HepG2 (cell line): ENCODE measurements at regions not wholly inside any gene's neighbourhood (a gene's known extent, or its start where the extent isn't known, plus 50 kb on each side); places are given as distances from the start of the nearest gene placed in this dataset.

Experiments
- CENPBD1 ChIP-seq: sonication (generic); formaldehyde crosslinking; IDR thresholded peaks from 2 replicates; pipeline ENCODE4 v1.8.0; 2022; ENCODE audit warnings: missing genetic modification reagents, low read depth, mild to moderate bottlenecking, borderline replicate concordance
- CTCF ChIP-seq: sonication (generic); formaldehyde crosslinking; IDR thresholded peaks from 2 replicates; pipeline ENCODE4 v1.5.0; 2020; ENCODE audit warnings: mild to moderate bottlenecking, missing genetic modification reagents, moderate library complexity
- HNF4G ChIP-seq, 2 experiments: sonication (generic) in 1 of 2; formaldehyde crosslinking in 1 of 2; IDR thresholded peaks; 2 replicates each; pipeline versions ENCODE4 v1.4.0 to v1.6.1; 2011 to 2020; ENCODE audit warnings: borderline replicate concordance in 2 of 2, low read depth in 2 of 2, mild to moderate bottlenecking in 2 of 2, low read length in 1 of 2, missing genetic modification reagents in 1 of 2, moderate library complexity in 1 of 2
- MTF2 ChIP-seq: sonication (generic); formaldehyde crosslinking; IDR thresholded peaks from 2 replicates; pipeline ENCODE4 v1.5.0; 2020; ENCODE audit warnings: missing genetic modification reagents, borderline replicate concordance
- POLR2AphosphoS2 ChIP-seq: IDR thresholded peaks from 2 replicates; pipeline ENCODE4 v1.6.1; 2011; ENCODE audit warnings: low read depth, low read length, improper control_type of control experiment
- RELA ChIP-seq: sonication (generic); formaldehyde crosslinking; IDR thresholded peaks from 2 replicates; pipeline ENCODE4 v1.4.0; 2020; ENCODE audit warnings: missing genetic modification reagents
- TCF12 ChIP-seq, 2 experiments: fragments of 450-650 bp in 1 of 2; sonication (generic) in 1 of 2; formaldehyde crosslinking in 1 of 2; IDR thresholded peaks; 2 replicates each; pipeline versions ENCODE4 v1.6.1 to v1.8.0; 2017 to 2022; ENCODE audit warnings: antibody characterized with exemption in 1 of 2, mild to moderate bottlenecking in 1 of 2, missing genetic modification reagents in 1 of 2, moderate library complexity in 1 of 2

- no peak for TF ChIP-seq CENPBD1 (CRISPR knock-in tag)
- TF ChIP-seq TCF12 (IDR thresholded peaks at IDR 0.05) = no peak
- TF ChIP-seq TCF12 (CRISPR knock-in tag; IDR thresholded peaks at IDR 0.05) = no peak
- TF ChIP-seq POLR2AphosphoS2 = no peak
- TF ChIP-seq MTF2 (CRISPR knock-in tag) = no peak
- no peak for TF ChIP-seq RELA (CRISPR knock-in tag)
- no peak for TF ChIP-seq HNF4G (IDR thresholded peaks at IDR 0.05; ENCODE audit: borderline replicate concordance, low read depth, low read length)
- no peak for TF ChIP-seq HNF4G (CRISPR knock-in tag; IDR thresholded peaks at IDR 0.05; ENCODE audit: borderline replicate concordance, low read depth)
- TF ChIP-seq CTCF (CRISPR knock-in tag) = no peak
Measured at GRCh38 chr5:7072188-7072587, 323.8 kb upstream of the ADCY2 start.
